HepG2 (cell line): ENCODE measurements at regions not wholly inside any gene's neighbourhood (a gene's known extent, or its start where the extent isn't known, plus 50 kb on each side); places are given as distances from the start of the nearest gene placed in this dataset.

Experiments
- ATAC-seq: fragments of 200-7000 bp; cut with Tn5 transposase; 3 replicates; pipeline ENCODE4 v1.9.1; 2020; ENCODE audit warnings: mild to moderate bottlenecking, moderate library complexity
- BruUV-seq: library from RNA; stranded (reverse); fragments of 400-500 nt; replicated peaks from 2 replicates; lab custom pipeline; 2021; lab: Mats Ljungman, UMichigan
- CTCF ChIA-PET: fragments of 300-600 bp; formaldehyde crosslinking; extraction: SDS; loops from one replicate; lab custom pipeline; 2021; ENCODE audit warnings: low total read pairs, inconsistent platforms, low intra/inter-chr PET ratio; lab: Yijun Ruan, JAX
- POLR2A ChIA-PET: fragments of 350-600 bp; sonication (Branson Sonifier 250); formaldehyde crosslinking; loops from one replicate; lab custom pipeline; 2020; ENCODE audit warnings: antibody characterized with exemption, inconsistent platforms; lab: Yijun Ruan, JAX
- DNase-seq: peaks from one replicate; pipeline ENCODE4 v3.0.0-alpha.2; 2015; ENCODE audit warnings: low spot score
- FAIRE-seq: peaks from 3 replicates; lab custom pipeline; 2011; peaks lifted over from hg19 to GRCh38; lab: Jason Lieb, UNC
- H2AFZ ChIP-seq: one replicate; pipeline ENCODE4 v1.6.1; 2011; ENCODE audit warnings: low read length, inconsistent platforms
- H3K27ac ChIP-seq: fragments of 300-600 bp; 3 replicates; pipeline ENCODE4 v1.8.0; 2011; ENCODE audit warnings: mixed run types, mild to moderate bottlenecking, mixed read lengths, low read length, inconsistent platforms; ENCODE audit not compliant: insufficient read depth; ENCODE audit errors: extremely low read length
- H3K27me3 ChIP-seq, 2 experiments: fragments of 200-600 bp in 1 of 2; 2 replicates in 1 of 2; 3 replicates in 1 of 2; pipeline versions ENCODE4 v1.6.0 to v1.8.0; 2011; ENCODE audit warnings: low read length in 2 of 2, mild to moderate bottlenecking in 2 of 2, moderate library complexity in 2 of 2, inconsistent platforms in 1 of 2; ENCODE audit not compliant: insufficient read depth in 2 of 2, control insufficient read depth in 1 of 2
- H3K36me3 ChIP-seq, 2 experiments: fragments of 200-600 bp in 1 of 2; replicated peaks in 1 of 2; 2 replicates in 1 of 2; 3 replicates in 1 of 2; pipeline versions ENCODE4 v1.5.1 to v1.8.0; 2011; ENCODE audit warnings: low read length in 2 of 2, inconsistent platforms in 1 of 2; ENCODE audit not compliant: insufficient read depth in 2 of 2, control insufficient read depth in 1 of 2
- H3K4me1 ChIP-seq: 2 replicates; pipeline ENCODE4 v1.5.1; 2012; ENCODE audit warnings: low read length, inconsistent platforms; ENCODE audit not compliant: insufficient read depth
- H3K4me2 ChIP-seq: 2 replicates; pipeline ENCODE4 v1.6.0; 2011; ENCODE audit warnings: low read depth, low read length, inconsistent platforms
- H3K4me3 ChIP-seq, 3 experiments: fragments of 200-600 bp in 1 of 3; sonication (generic), shearing (Covaris generic) in 1 of 3; replicated peaks in 1 of 3; 2 replicates each; pipeline ENCODE4 v1.5.1; 2011 to 2016; ENCODE audit warnings: low read length in 3 of 3, inconsistent platforms in 2 of 3, low read depth in 2 of 3, mild to moderate bottlenecking in 2 of 3, control low read depth in 1 of 3, mixed read lengths in 1 of 3; ENCODE audit not compliant: insufficient read depth in 1 of 3
- H3K79me2 ChIP-seq: one replicate; pipeline ENCODE4 v1.6.1; 2011; ENCODE audit warnings: low read length, inconsistent platforms; ENCODE audit not compliant: insufficient read depth
- H3K9ac ChIP-seq: 2 replicates; pipeline ENCODE4 v1.6.0; 2011; ENCODE audit warnings: mild to moderate bottlenecking, low read depth, low read length, inconsistent platforms; ENCODE audit not compliant: insufficient read depth
- H3K9me3 ChIP-seq: 2 replicates; pipeline ENCODE4 v1.5.1; 2012; ENCODE audit warnings: mild to moderate bottlenecking, low read length
- H4K20me1 ChIP-seq: 2 replicates; pipeline ENCODE4 v1.6.0; 2011; ENCODE audit warnings: inconsistent platforms, mild to moderate bottlenecking, low read length, moderate library complexity; ENCODE audit not compliant: insufficient read depth
- HNF4A ChIP-seq: sonication (generic); formaldehyde crosslinking; IDR thresholded peaks from 2 replicates; pipeline ENCODE4 v1.4.0; 2020; ENCODE audit warnings: missing genetic modification reagents
- NBN ChIP-seq: fragments of 450-650 bp; conservative IDR thresholded peaks from 2 replicates; pipeline ENCODE4 v1.6.1; 2017
- NFKBIZ ChIP-seq: IDR thresholded peaks from 2 replicates; pipeline ENCODE4 v1.6.1; 2018; ENCODE audit warnings: missing genetic modification reagents, missing compliant biosample characterization
- NR1H2 ChIP-seq: sonication (generic); formaldehyde crosslinking; IDR thresholded peaks from 2 replicates; pipeline ENCODE4 v1.8.1; 2022; ENCODE audit warnings: low read depth, missing genetic modification reagents, borderline replicate concordance
- POGK ChIP-seq: sonication (generic); formaldehyde crosslinking; conservative IDR thresholded peaks from 2 replicates; pipeline ENCODE4 v1.8.0; 2022; ENCODE audit warnings: mild to moderate bottlenecking, moderate library complexity, missing genetic modification reagents
- PPARG ChIP-seq: conservative IDR thresholded peaks from 2 replicates; pipeline ENCODE4 v1.6.1; 2016; ENCODE audit warnings: missing biosample characterization, missing genetic modification reagents
- REXO4 ChIP-seq: sonication (generic); formaldehyde crosslinking; IDR thresholded peaks from 2 replicates; pipeline ENCODE4 v1.8.0; 2022; ENCODE audit warnings: missing genetic modification reagents, mild to moderate bottlenecking, borderline replicate concordance
- SUZ12 ChIP-seq: fragments of 150-350 bp; IDR thresholded peaks from 2 replicates; pipeline ENCODE4 v1.6.1; 2014; ENCODE audit warnings: low read depth, low read length
- TAF1 ChIP-seq: sonication (generic); formaldehyde crosslinking; IDR thresholded peaks from 2 replicates; pipeline ENCODE4 v1.4.0; 2020; ENCODE audit warnings: missing genetic modification reagents
- TFDP1 ChIP-seq: IDR thresholded peaks from 2 replicates; pipeline ENCODE4 v1.6.1; 2016; ENCODE audit warnings: missing compliant biosample characterization, missing genetic modification reagents, borderline replicate concordance
- THAP11 ChIP-seq: IDR thresholded peaks from 2 replicates; pipeline ENCODE4 v1.6.1; 2016; ENCODE audit warnings: missing biosample characterization, missing genetic modification reagents
- ZNF33A ChIP-seq: sonication (generic); formaldehyde crosslinking; IDR thresholded peaks from 2 replicates; pipeline ENCODE4 v1.5.1; 2020; ENCODE audit warnings: missing genetic modification reagents, mild to moderate bottlenecking, moderate library complexity, borderline replicate concordance
- ZNF460 ChIP-seq: sonication (generic); formaldehyde crosslinking; IDR thresholded peaks from 2 replicates; pipeline ENCODE4 v1.5.1; 2020; ENCODE audit warnings: missing genetic modification reagents, mild to moderate bottlenecking, borderline replicate concordance
- ZNF607 ChIP-seq: sonication (generic); formaldehyde crosslinking; IDR thresholded peaks from 2 replicates; pipeline ENCODE4 v1.5.1; 2020; ENCODE audit warnings: missing genetic modification reagents, mild to moderate bottlenecking, borderline replicate concordance
- ZNF615 ChIP-seq: sonication (generic); formaldehyde crosslinking; IDR thresholded peaks from 2 replicates; pipeline ENCODE4 v1.5.0; 2020; ENCODE audit warnings: mild to moderate bottlenecking, missing genetic modification reagents, borderline replicate concordance
- ZNF713 ChIP-seq: sonication (generic); formaldehyde crosslinking; IDR thresholded peaks from 2 replicates; pipeline ENCODE4 v1.4.0; 2020; ENCODE audit warnings: mild to moderate bottlenecking, missing genetic modification reagents
- WGBS: methylation state at CpG from one replicate; pipeline ENCODE4 v1.1.6; 2017; ENCODE audit warnings: low lambda C conversion rate; 5-methylcytosine and 5-hydroxymethylcytosine counted together
- in situ Hi-C: cut with HindIII; loops from 2 replicates; pipeline ENCODE4 v1.10.0; 2017; ENCODE audit warnings: low pct_unique_long_range_greater_than_20kb; ENCODE audit not compliant: extremely low pct_ligation_motif_present
- intact Hi-C: fragments of 100-400 bp; cut with micrococcal nuclease; formaldehyde crosslinking; loops from one replicate; pipeline ENCODE4 v1.10.0; 2022; ENCODE audit not compliant: unreplicated experiment

GRCh38 chr2:121875585-121876185, 120.2 kb downstream of the TSN start:
- no peak overlapping the region for H3K9ac ChIP-seq
- DNase-seq, result no peak
- 25% methylated on average over 2 of the region's 2 CpGs for WGBS
- no peaks in the 10 kb centered on the region for H3K4me1 ChIP-seq
- H3K4me2 ChIP-seq, result no peak overlapping the region
- H3K27ac ChIP-seq, result no peak overlapping the region
- no peaks in the 10 kb centered on the region for H3K79me2 ChIP-seq
- in situ Hi-C loops (no loop called here), intact Hi-C loops (no loop called here)
- TF ChIP-seq ZNF615 (CRISPR knock-in tag) (no peak), TFDP1 (CRISPR knock-in tag) (no peak), HNF4A (CRISPR knock-in tag) (no peak), ZNF713 (CRISPR knock-in tag) (no peak), NFKBIZ (CRISPR knock-in tag) (no peak), ZNF460 (CRISPR knock-in tag) (no peak), REXO4 (CRISPR knock-in tag) (no peak), THAP11 (CRISPR knock-in tag) (no peak), PPARG (no peak), TAF1 (CRISPR knock-in tag) (no peak), ZNF33A (CRISPR knock-in tag) (no peak), NR1H2 (CRISPR knock-in tag) (no peak), POGK (CRISPR knock-in tag) (no peak), SUZ12 (no peak), ZNF607 (CRISPR knock-in tag) (no peak), NBN (no peak)
- H4K20me1 ChIP-seq, result no peaks in the 10 kb centered on the region
- no peak for FAIRE-seq
- CTCF ChIA-PET, result no interaction called here
- POLR2A ChIA-PET, result no interaction called here
- ATAC-seq, result no peak
- no peak overlapping the region for H2AFZ ChIP-seq
- peaks cover 0 to 10% of the 10 kb centered on the region in 2 experiments; a peak in 3 of 5 replicates for H3K27me3 ChIP-seq
- no peaks in the 10 kb centered on the region for H3K9me3 ChIP-seq
- no peaks in the 10 kb centered on the region for H3K36me3 ChIP-seq
- BruUV-seq, result no TSS peak
- no peak overlapping the region for H3K4me3 ChIP-seq
